ENCODE measurements at regions not wholly inside any gene's neighbourhood (a gene's known extent, or its start where the extent isn't known, plus 50 kb on each side); places are given as distances from the start of the nearest gene placed in this dataset.

- H4K20me1 ChIP-seq (ENCODE audit: control insufficient read depth, extremely low read depth, insufficient read depth, low read length) = no peaks in the 10 kb centered on the region
- no peak overlapping the region for H3K4me2 ChIP-seq (ENCODE audit: extremely low read depth, insufficient read depth, low read length)
- no peaks in the 10 kb centered on the region for H3K79me2 ChIP-seq (ENCODE audit: control insufficient read depth, insufficient read depth, low read length)
- H3K27me3 ChIP-seq (ENCODE audit: control insufficient read depth, insufficient read depth, low read length) = no peaks in the 10 kb centered on the region
- H3K36me3 ChIP-seq (ENCODE audit: control insufficient read depth, insufficient read depth, low read length) = no peaks in the 10 kb centered on the region
- H3K9ac ChIP-seq (ENCODE audit: insufficient read depth, low read length) = no peak overlapping the region
- no peaks in the 10 kb centered on the region for H3K9me3 ChIP-seq (ENCODE audit: control insufficient read depth, insufficient read depth, low read depth, low read length)
- no peak overlapping the region for H2AFZ ChIP-seq (ENCODE audit: low read length)
- no peaks in the 10 kb centered on the region for H3K4me1 ChIP-seq (ENCODE audit: control insufficient read depth, extremely low read depth, insufficient read depth, low read length)
- H3K27ac ChIP-seq (ENCODE audit: insufficient read depth, low read length) = no peak overlapping the region
- DNase-seq (ENCODE audit: low read depth in 2 of 2) = peak; percentile 13 to 82
- TF ChIP-seq CTCF (conservative IDR thresholded peaks at IDR 0.05 in 1 of 2, IDR thresholded peaks at IDR 0.05 in 1 of 2; ENCODE audit: low read depth in 1 of 2, low read length in 2 of 2) (no peak), EZH2 (IDR thresholded peaks at IDR 0.05; ENCODE audit: low read length, missing control alignments) (no peak)
- H3K4me3 ChIP-seq (replicated peaks in 1 of 4; ENCODE audit: control extremely low read depth in 1 of 4, insufficient read depth in 1 of 4, low read depth in 3 of 4, low read length in 4 of 4) = no peak overlapping the region
Observed at GRCh38 chr7:26449175-26450165, 157.8 kb downstream of the SNX10 start.

- no peaks in the 10 kb centered on the region for H3K27me3 ChIP-seq (ENCODE audit: control insufficient read depth, insufficient read depth, low read length)
- H3K9ac ChIP-seq (ENCODE audit: insufficient read depth, low read length) = no peak overlapping the region
- H3K4me3 ChIP-seq (replicated peaks in 1 of 4; ENCODE audit: control extremely low read depth in 1 of 4, insufficient read depth in 1 of 4, low read depth in 3 of 4, low read length in 4 of 4) = no peak overlapping the region
- H3K27ac ChIP-seq (ENCODE audit: insufficient read depth, low read length) = no peak overlapping the region
- no peaks in the 10 kb centered on the region for H3K36me3 ChIP-seq (ENCODE audit: control insufficient read depth, insufficient read depth, low read length)
- H2AFZ ChIP-seq (ENCODE audit: low read length) = no peak overlapping the region
- no peaks in the 10 kb centered on the region for H3K9me3 ChIP-seq (ENCODE audit: control insufficient read depth, insufficient read depth, low read depth, low read length)
- DNase-seq (ENCODE audit: low read depth in 2 of 2) = no peak
- no peak overlapping the region for H3K4me2 ChIP-seq (ENCODE audit: extremely low read depth, insufficient read depth, low read length)
- TF ChIP-seq EZH2 (IDR thresholded peaks at IDR 0.05; ENCODE audit: low read length, missing control alignments) (no peak), CTCF (conservative IDR thresholded peaks at IDR 0.05 in 1 of 2, IDR thresholded peaks at IDR 0.05 in 1 of 2; ENCODE audit: low read depth in 1 of 2, low read length in 2 of 2) (no peak)
- no peaks in the 10 kb centered on the region for H4K20me1 ChIP-seq (ENCODE audit: control insufficient read depth, extremely low read depth, insufficient read depth, low read length)
- no peaks in the 10 kb centered on the region for H3K79me2 ChIP-seq (ENCODE audit: control insufficient read depth, insufficient read depth, low read length)
- H3K4me1 ChIP-seq (ENCODE audit: control insufficient read depth, extremely low read depth, insufficient read depth, low read length) = no peaks in the 10 kb centered on the region
Observed at GRCh38 chr7:26451997-26452396, 160.3 kb downstream of the SNX10 start.

GRCh38 chr7:26454180-26454579 lies 162.5 kb downstream of the SNX10 start:
- Histone ChIP-seq H3K4me3 (replicated peaks in 1 of 4; ENCODE audit: control extremely low read depth in 1 of 4, insufficient read depth in 1 of 4, low read depth in 3 of 4, low read length in 4 of 4) (no peak overlapping the region), H3K27me3 (ENCODE audit: control insufficient read depth, insufficient read depth, low read length) (no peaks in the 10 kb centered on the region), H4K20me1 (ENCODE audit: control insufficient read depth, extremely low read depth, insufficient read depth, low read length) (no peaks in the 10 kb centered on the region), H3K79me2 (ENCODE audit: control insufficient read depth, insufficient read depth, low read length) (no peaks in the 10 kb centered on the region), H3K9me3 (ENCODE audit: control insufficient read depth, insufficient read depth, low read depth, low read length) (no peaks in the 10 kb centered on the region), H2AFZ (ENCODE audit: low read length) (no peak overlapping the region), H3K9ac (ENCODE audit: insufficient read depth, low read length) (no peak overlapping the region), H3K36me3 (ENCODE audit: control insufficient read depth, insufficient read depth, low read length) (no peaks in the 10 kb centered on the region), H3K4me2 (ENCODE audit: extremely low read depth, insufficient read depth, low read length) (no peak overlapping the region), H3K4me1 (ENCODE audit: control insufficient read depth, extremely low read depth, insufficient read depth, low read length) (no peaks in the 10 kb centered on the region), H3K27ac (ENCODE audit: insufficient read depth, low read length) (no peak overlapping the region)
- no peak for TF ChIP-seq CTCF (conservative IDR thresholded peaks at IDR 0.05 in 1 of 2, IDR thresholded peaks at IDR 0.05 in 1 of 2; ENCODE audit: low read depth in 1 of 2, low read length in 2 of 2)
- TF ChIP-seq EZH2 (IDR thresholded peaks at IDR 0.05; ENCODE audit: low read length, missing control alignments) = no peak
- peak in 1 of 2 donors; percentile 12 for DNase-seq (ENCODE audit: low read depth in 2 of 2)
